ENCODE measurements at regions not wholly inside any gene's neighbourhood (a gene's known extent, or its start where the extent isn't known, plus 50 kb on each side); places are given as distances from the start of the nearest gene placed in this dataset.
"Not testable (repeated sequence)": the region's sequence is repeated elsewhere in the genome, so short reads cannot be mapped to it uniquely, and the experiment has no call there.

GRCh38 chr6:121526282-121526681 lies 90.8 kb downstream of the GJA1 start:
- peaks cover 0 to 2% (median 0%) of the 10 kb centered on the region in 6 donors for H3K9me3 Mint-ChIP-seq

DNA sequence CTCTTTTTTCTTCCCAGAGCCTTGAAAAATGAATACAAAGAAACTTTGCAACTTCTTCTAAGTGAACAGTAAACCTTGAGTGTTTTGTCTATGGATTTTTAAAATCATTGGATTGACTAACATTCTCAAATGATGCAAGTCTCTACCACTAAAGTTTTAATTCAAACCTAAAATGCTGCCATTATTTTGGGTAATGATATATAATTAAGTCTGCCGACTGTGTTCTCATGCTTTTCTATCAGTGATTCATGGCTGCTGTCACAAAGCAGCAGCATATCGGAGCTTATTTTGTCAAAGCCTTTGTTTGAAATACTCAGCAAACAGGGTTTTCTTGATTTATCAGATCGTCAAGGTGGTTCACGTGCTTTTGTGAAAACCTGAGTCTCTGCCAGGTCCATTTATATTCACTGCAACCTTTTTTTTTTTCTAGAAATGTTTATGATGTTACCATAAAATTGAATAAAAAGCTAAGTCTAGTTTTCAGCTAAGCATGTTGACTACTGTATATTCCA lies 96.3 kb downstream of the GJA1 start:
- Mint-ChIP-seq H3K27me3 (ENCODE audit: low read depth in 3 of 3) (no peaks in the 10 kb centered on the region), H3K27ac (no peak overlapping the region), H3K36me3 (no peaks in the 10 kb centered on the region), H3K9me3 (peaks cover 0 to 5% (median 0%) of the 10 kb centered on the region in 6 donors), H3K4me3 (no peak overlapping the region), H3K4me1 (no peaks in the 10 kb centered on the region)
- DNase-seq: no peak

More at GRCh38 chr6:121526282-121526681, 90.8 kb downstream of the GJA1 start:
- Mint-ChIP-seq H3K4me3 (no peak overlapping the region), H3K27me3 (ENCODE audit: low read depth in 3 of 3) (no peaks in the 10 kb centered on the region), H3K4me1 (no peaks in the 10 kb centered on the region), H3K27ac (no peak overlapping the region), H3K36me3 (no peaks in the 10 kb centered on the region)
- no peak for DNase-seq

GRCh38 chr6:121533321-121533841 lies 97.9 kb downstream of the GJA1 start:
- H3K9me3 Mint-ChIP-seq: peaks cover 0 to 5% (median under 1%) of the 10 kb centered on the region in 6 donors
- DNase-seq: no peak
- no peak overlapping the region for H3K4me3 Mint-ChIP-seq
- no peaks in the 10 kb centered on the region for H3K36me3 Mint-ChIP-seq
- no peak overlapping the region for H3K27ac Mint-ChIP-seq
- no peaks in the 10 kb centered on the region for H3K4me1 Mint-ChIP-seq
- H3K27me3 Mint-ChIP-seq (ENCODE audit: low read depth in 3 of 3): no peaks in the 10 kb centered on the region

DNA sequence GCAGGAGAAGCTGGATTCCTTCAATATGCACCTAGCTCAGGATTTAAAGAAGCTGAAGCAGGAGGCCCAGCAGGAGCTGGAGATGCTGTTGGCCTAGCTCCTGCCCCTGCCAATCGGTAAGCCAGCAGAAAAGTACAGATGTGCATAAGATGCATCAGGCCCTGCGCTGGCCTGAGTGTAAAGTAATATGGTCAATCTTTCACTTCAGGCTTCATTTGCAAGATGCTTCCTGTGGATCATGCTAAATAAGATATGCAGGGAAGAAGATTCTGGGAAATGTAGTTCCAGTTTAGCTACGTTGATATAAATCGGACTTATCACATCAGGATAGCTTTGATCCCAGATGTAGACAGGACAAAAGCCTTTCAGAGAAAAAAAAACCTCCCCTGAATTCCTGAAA lies 100.3 kb downstream of the GJA1 start:
- Mint-ChIP-seq H3K27ac (no peak overlapping the region), H3K4me3 (no peak overlapping the region)

GRCh38 chr6:121536345-121536744 lies 100.9 kb downstream of the GJA1 start:
- peaks cover 0 to 3% (median under 1%) of the 10 kb centered on the region in 6 donors for H3K9me3 Mint-ChIP-seq
- no peak overlapping the region for H3K4me3 Mint-ChIP-seq
- no peaks in the 10 kb centered on the region for H3K36me3 Mint-ChIP-seq
- H3K4me1 Mint-ChIP-seq: no peaks in the 10 kb centered on the region
- no peak for DNase-seq
- no peaks in the 10 kb centered on the region for H3K27me3 Mint-ChIP-seq (ENCODE audit: low read depth in 3 of 3)
- no peak overlapping the region for H3K27ac Mint-ChIP-seq

More for the DNA sequence above, 100.3 kb downstream of the GJA1 start:
- H3K27me3 Mint-ChIP-seq (ENCODE audit: low read depth in 3 of 3): no peaks in the 10 kb centered on the region
- H3K36me3 Mint-ChIP-seq: no peaks in the 10 kb centered on the region
- H3K9me3 Mint-ChIP-seq: peaks cover 0 to 3% (median under 1%) of the 10 kb centered on the region in 6 donors
- no peak for DNase-seq
- H3K4me1 Mint-ChIP-seq: no peaks in the 10 kb centered on the region

GRCh38 chr6:121539439-121539838 lies 104.0 kb downstream of the GJA1 start:
- Mint-ChIP-seq H3K27me3 (ENCODE audit: low read depth in 3 of 3) (no peaks in the 10 kb centered on the region), H3K4me1 (no peaks in the 10 kb centered on the region), H3K36me3 (no peaks in the 10 kb centered on the region), H3K4me3 (no peak overlapping the region), H3K9me3 (peaks cover 0 to 2% (median under 1%) of the 10 kb centered on the region in 6 donors), H3K27ac (no peak overlapping the region)
- no peak for DNase-seq

DNA sequence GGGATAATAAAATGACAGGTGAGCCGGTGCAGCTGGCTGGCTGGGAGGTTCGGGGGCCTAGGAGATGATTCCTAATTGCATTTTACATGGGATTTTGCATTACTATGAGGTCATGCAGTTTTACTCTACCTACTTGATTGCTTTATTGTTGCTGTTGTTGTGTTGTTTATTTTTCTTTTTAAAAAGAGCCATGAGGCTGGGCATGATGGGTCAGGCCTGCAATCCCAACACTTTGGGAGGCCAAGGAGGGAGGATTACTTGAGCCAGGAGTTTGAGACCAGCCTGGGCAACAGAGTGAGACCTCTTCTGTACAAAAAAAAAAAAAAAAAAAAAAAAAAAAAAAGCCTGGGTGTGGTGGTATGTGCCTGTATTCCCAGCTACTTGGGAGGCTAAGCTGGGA lies 104.8 kb downstream of the GJA1 start:
- Mint-ChIP-seq H3K36me3 (no peaks in the 10 kb centered on the region), H3K4me1 (no peaks in the 10 kb centered on the region), H3K27me3 (ENCODE audit: low read depth in 3 of 3) (no peaks in the 10 kb centered on the region), H3K27ac (no peak overlapping the region), H3K4me3 (no peak overlapping the region), H3K9me3 (peaks cover 0 to 2% (median under 1%) of the 10 kb centered on the region in 6 donors)
- DNase-seq: no peak

DNA sequence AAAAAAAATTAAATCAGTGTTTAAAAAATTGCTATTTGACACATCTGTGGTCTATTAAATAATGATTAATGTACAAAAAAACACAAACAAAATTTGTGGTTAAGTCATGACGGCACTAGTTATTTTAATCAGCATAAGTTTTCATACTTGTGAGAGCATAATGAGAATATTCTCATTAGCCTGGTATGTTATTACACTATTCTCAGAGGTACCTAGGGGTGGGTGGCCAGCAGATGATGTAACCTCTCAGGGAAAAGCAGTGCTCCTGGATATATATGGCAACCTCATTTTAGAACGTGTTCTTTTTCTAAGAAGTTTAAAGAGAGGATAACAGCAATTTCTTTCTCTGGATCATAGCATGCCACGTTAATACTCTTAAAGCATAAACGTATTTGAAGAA lies 109.2 kb downstream of the GJA1 start:
- Mint-ChIP-seq H3K27me3 (ENCODE audit: low read depth in 3 of 3) (peaks cover 0 to 1% (median 0%) of the 10 kb centered on the region in 3 donors), H3K4me3 (no peak overlapping the region), H3K9me3 (peaks cover 0 to 2% (median 0%) of the 10 kb centered on the region in 6 donors), H3K36me3 (no peaks in the 10 kb centered on the region), H3K4me1 (no peaks in the 10 kb centered on the region), H3K27ac (no peak overlapping the region)
- no peak for DNase-seq

- Mint-ChIP-seq H3K4me3 (no peak overlapping the region), H3K27ac (no peak overlapping the region)
Measured at GRCh38 chr6:121548131-121548530, 112.7 kb downstream of the GJA1 start.

GRCh38 chr6:121549736-121550135 lies 114.3 kb downstream of the GJA1 start:
- Mint-ChIP-seq H3K4me3 (no peak overlapping the region), H3K9me3 (peaks cover 0 to 6% (median 2%) of the 10 kb centered on the region in 6 donors), H3K27ac (no peak overlapping the region), H3K4me1 (no peaks in the 10 kb centered on the region), H3K36me3 (peaks cover 0 to 3% (median 0%) of the 10 kb centered on the region in 3 donors), H3K27me3 (ENCODE audit: low read depth in 3 of 3) (peaks cover 0 to 2% (median 0%) of the 10 kb centered on the region in 3 donors)
- DNase-seq: no peak

More at GRCh38 chr6:121548131-121548530, 112.7 kb downstream of the GJA1 start:
- no peaks in the 10 kb centered on the region for H3K4me1 Mint-ChIP-seq
- H3K27me3 Mint-ChIP-seq (ENCODE audit: low read depth in 3 of 3): peaks cover 0 to 2% (median 0%) of the 10 kb centered on the region in 3 donors
- H3K36me3 Mint-ChIP-seq: peaks cover 0 to 3% (median 0%) of the 10 kb centered on the region in 3 donors
- DNase-seq: no peak
- H3K9me3 Mint-ChIP-seq: peaks cover 0 to 4% (median 1%) of the 10 kb centered on the region in 6 donors

GRCh38 chr6:121550491-121551010 lies 115.1 kb downstream of the GJA1 start:
- Mint-ChIP-seq H3K4me1 (no peaks in the 10 kb centered on the region), H3K36me3 (peaks cover 0 to 3% (median 0%) of the 10 kb centered on the region in 3 donors), H3K9me3 (peaks cover 0 to 6% (median 2%) of the 10 kb centered on the region in 6 donors), H3K4me3 (no peak overlapping the region), H3K27me3 (ENCODE audit: low read depth in 3 of 3) (peaks cover 0 to 2% (median 0%) of the 10 kb centered on the region in 3 donors), H3K27ac (no peak overlapping the region)
- no peak for DNase-seq

- Mint-ChIP-seq H3K4me3 (no peak overlapping the region), H3K36me3 (peaks cover 0 to 3% (median 0%) of the 10 kb centered on the region in 3 donors), H3K27me3 (ENCODE audit: low read depth in 3 of 3) (peaks cover 0 to 3% (median 0%) of the 10 kb centered on the region in 3 donors), H3K9me3 (peaks cover 0 to 12% (median 2%) of the 10 kb centered on the region in 6 donors), H3K4me1 (no peaks in the 10 kb centered on the region), H3K27ac (no peak overlapping the region)
- no peak for DNase-seq
Measured at GRCh38 chr6:121555201-121555600, 119.8 kb downstream of the GJA1 start.

GRCh38 chr6:121556149-121556548 lies 120.7 kb downstream of the GJA1 start:
- not testable (repeated sequence) for H3K27me3 Mint-ChIP-seq (ENCODE audit: low read depth in 3 of 3); H3K27ac Mint-ChIP-seq; H3K4me3 Mint-ChIP-seq; DNase-seq; H3K36me3 Mint-ChIP-seq; H3K4me1 Mint-ChIP-seq
- H3K9me3 Mint-ChIP-seq: peaks cover 0 to 12% (median 2%) of the 10 kb centered on the region in 6 donors

DNA sequence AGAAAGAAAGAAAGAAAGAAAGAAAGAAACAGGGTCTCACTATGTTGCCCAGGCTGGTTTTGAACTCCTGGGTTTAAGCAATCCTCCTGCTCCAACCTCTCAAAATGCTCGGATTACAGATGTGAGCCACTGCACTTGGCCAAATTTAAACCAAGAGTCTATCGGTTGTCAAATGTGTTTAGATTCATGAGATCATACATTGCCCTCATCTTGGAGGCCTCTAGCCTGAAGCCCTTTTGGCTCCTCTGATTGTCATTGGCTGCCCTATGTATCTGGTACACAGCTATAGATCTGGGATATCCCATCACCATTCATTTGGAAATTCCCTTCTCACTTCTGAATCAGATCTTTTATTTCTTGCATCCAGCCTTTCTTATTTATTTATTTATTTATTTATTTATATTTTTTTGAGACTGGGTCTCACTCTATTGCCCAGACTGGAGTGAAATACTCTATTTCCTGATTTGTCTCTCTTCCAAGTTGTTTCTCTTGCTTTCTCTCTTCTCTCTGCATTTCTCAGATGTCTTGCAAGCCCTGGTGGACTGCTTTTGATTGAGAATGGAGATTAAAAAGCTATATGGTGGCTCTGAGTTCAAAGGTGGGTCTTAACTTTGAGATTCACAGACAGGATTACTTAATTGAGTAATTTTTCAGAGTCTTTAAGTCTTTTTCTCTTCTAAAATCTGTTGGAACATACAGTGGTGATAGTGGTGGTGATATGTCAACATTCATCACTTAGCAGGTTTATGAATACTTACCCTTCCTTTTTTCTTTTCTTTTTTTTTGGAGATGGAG lies 121.9 kb downstream of the GJA1 start:
- Mint-ChIP-seq H3K9me3 (peaks cover 0 to 12% (median 5%) of the 10 kb centered on the region in 6 donors), H3K27ac (no peak overlapping the region), H3K4me3 (no peak overlapping the region), H3K27me3 (ENCODE audit: low read depth in 3 of 3) (peaks cover 0 to 4% (median 0%) of the 10 kb centered on the region in 3 donors), H3K36me3 (no peaks in the 10 kb centered on the region), H3K4me1 (no peaks in the 10 kb centered on the region)
- DNase-seq: no peak

Measured in immature natural killer cell (primary cell).